ENCODE measurements at regions not wholly inside any gene's neighbourhood (a gene's known extent, or its start where the extent isn't known, plus 50 kb on each side); places are given as distances from the start of the nearest gene placed in this dataset.

- no peak for TF ChIP-seq PATZ1 (CRISPR knock-in tag; IDR thresholded peaks at IDR 0.05; ENCODE audit: borderline replicate concordance)
- no peak for TF ChIP-seq TCF4 (CRISPR knock-in tag; IDR thresholded peaks at IDR 0.05; ENCODE audit: borderline replicate concordance)
- no peak for TF ChIP-seq ZNF565 (CRISPR knock-in tag; conservative IDR thresholded peaks at IDR 0.05; ENCODE audit: low read depth)
- TF ChIP-seq ZFP3 (CRISPR knock-in tag; IDR thresholded peaks at IDR 0.05): no peak
- TF ChIP-seq CSDC2 (CRISPR knock-in tag; IDR thresholded peaks at IDR 0.05): no peak
- no peak for TF ChIP-seq ARNTL (CRISPR knock-in tag; IDR thresholded peaks at IDR 0.05; ENCODE audit: borderline replicate concordance, low read depth)
- TF ChIP-seq ZNF8 (CRISPR knock-in tag; IDR thresholded peaks at IDR 0.05): no peak
- TF ChIP-seq OSR1 (CRISPR knock-in tag; IDR thresholded peaks at IDR 0.05): no peak
- TF ChIP-seq SNAI2 (CRISPR knock-in tag; IDR thresholded peaks at IDR 0.05): no peak
- TF ChIP-seq BACH2 (CRISPR knock-in tag; IDR thresholded peaks at IDR 0.05; ENCODE audit: borderline replicate concordance): no peak
These were observed 291.3 kb upstream of the PRDM1 start for GRCh38 chr6:105794870-105795269.

Data from SK-N-SH treated with all-trans-retinoic acid at 6 μM for 48 hours (cell line).